H1 (cell line): ENCODE measurements at regions not wholly inside any gene's neighbourhood (a gene's known extent, or its start where the extent isn't known, plus 50 kb on each side); places are given as distances from the start of the nearest gene placed in this dataset.

ENCODE experiments used
- CBX8 ChIP-seq: fragments of 300-800, 300-1000 bp; sonication (generic); IDR thresholded peaks from 2 replicates; pipeline ENCODE4 v1.7.1; 2016; ENCODE audit warnings: low read depth, low read length, borderline replicate concordance
- EP300 ChIP-seq, 2 experiments: IDR thresholded peaks; 1 replicate in 1 of 2; 2 replicates in 1 of 2; pipeline ENCODE4 v1.6.1; 2011 to 2012; ENCODE audit warnings: low read depth in 2 of 2, low read length in 2 of 2, mild to moderate bottlenecking in 2 of 2, borderline replicate concordance in 1 of 2, inconsistent platforms in 1 of 2, moderate library complexity in 1 of 2
- KDM5A ChIP-seq: fragments of 200-600 bp; IDR thresholded peaks from 2 replicates; pipeline ENCODE4 v1.7.1; 2012; ENCODE audit warnings: mild to moderate bottlenecking, low read length, inconsistent platforms, mixed read lengths
- TF ChIP-seq, protein P1 (sequence below): fragments of 300-600 bp; sonication (generic); IDR thresholded peaks from 2 replicates; pipeline ENCODE4 v1.7.1; 2012; ENCODE audit warnings: low read length, moderate library complexity, mild to moderate bottlenecking, inconsistent platforms; ENCODE audit not compliant: insufficient replicate concordance

DNA sequence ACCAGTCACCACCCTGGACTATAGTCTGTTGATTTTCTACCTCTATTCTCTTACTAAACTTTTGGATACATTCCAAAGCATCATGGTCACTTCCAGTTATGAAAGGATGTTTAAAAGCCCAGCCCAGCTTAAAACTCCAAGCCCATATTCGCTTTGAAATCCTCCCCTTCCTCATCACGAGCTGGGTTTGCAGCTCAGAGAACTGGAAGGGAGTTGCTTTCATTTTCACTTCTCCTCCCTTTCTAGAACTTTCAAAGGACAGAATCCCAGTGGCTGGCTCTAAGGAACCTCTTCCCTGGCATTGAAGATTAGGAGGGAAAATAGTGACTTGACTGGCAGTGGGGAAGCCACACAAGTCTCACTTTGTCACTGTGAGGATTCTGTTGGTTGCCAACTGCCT is 100.1 kb upstream of the DYNLRB2 start (continued):
- TF ChIP-seq, protein P1, sequence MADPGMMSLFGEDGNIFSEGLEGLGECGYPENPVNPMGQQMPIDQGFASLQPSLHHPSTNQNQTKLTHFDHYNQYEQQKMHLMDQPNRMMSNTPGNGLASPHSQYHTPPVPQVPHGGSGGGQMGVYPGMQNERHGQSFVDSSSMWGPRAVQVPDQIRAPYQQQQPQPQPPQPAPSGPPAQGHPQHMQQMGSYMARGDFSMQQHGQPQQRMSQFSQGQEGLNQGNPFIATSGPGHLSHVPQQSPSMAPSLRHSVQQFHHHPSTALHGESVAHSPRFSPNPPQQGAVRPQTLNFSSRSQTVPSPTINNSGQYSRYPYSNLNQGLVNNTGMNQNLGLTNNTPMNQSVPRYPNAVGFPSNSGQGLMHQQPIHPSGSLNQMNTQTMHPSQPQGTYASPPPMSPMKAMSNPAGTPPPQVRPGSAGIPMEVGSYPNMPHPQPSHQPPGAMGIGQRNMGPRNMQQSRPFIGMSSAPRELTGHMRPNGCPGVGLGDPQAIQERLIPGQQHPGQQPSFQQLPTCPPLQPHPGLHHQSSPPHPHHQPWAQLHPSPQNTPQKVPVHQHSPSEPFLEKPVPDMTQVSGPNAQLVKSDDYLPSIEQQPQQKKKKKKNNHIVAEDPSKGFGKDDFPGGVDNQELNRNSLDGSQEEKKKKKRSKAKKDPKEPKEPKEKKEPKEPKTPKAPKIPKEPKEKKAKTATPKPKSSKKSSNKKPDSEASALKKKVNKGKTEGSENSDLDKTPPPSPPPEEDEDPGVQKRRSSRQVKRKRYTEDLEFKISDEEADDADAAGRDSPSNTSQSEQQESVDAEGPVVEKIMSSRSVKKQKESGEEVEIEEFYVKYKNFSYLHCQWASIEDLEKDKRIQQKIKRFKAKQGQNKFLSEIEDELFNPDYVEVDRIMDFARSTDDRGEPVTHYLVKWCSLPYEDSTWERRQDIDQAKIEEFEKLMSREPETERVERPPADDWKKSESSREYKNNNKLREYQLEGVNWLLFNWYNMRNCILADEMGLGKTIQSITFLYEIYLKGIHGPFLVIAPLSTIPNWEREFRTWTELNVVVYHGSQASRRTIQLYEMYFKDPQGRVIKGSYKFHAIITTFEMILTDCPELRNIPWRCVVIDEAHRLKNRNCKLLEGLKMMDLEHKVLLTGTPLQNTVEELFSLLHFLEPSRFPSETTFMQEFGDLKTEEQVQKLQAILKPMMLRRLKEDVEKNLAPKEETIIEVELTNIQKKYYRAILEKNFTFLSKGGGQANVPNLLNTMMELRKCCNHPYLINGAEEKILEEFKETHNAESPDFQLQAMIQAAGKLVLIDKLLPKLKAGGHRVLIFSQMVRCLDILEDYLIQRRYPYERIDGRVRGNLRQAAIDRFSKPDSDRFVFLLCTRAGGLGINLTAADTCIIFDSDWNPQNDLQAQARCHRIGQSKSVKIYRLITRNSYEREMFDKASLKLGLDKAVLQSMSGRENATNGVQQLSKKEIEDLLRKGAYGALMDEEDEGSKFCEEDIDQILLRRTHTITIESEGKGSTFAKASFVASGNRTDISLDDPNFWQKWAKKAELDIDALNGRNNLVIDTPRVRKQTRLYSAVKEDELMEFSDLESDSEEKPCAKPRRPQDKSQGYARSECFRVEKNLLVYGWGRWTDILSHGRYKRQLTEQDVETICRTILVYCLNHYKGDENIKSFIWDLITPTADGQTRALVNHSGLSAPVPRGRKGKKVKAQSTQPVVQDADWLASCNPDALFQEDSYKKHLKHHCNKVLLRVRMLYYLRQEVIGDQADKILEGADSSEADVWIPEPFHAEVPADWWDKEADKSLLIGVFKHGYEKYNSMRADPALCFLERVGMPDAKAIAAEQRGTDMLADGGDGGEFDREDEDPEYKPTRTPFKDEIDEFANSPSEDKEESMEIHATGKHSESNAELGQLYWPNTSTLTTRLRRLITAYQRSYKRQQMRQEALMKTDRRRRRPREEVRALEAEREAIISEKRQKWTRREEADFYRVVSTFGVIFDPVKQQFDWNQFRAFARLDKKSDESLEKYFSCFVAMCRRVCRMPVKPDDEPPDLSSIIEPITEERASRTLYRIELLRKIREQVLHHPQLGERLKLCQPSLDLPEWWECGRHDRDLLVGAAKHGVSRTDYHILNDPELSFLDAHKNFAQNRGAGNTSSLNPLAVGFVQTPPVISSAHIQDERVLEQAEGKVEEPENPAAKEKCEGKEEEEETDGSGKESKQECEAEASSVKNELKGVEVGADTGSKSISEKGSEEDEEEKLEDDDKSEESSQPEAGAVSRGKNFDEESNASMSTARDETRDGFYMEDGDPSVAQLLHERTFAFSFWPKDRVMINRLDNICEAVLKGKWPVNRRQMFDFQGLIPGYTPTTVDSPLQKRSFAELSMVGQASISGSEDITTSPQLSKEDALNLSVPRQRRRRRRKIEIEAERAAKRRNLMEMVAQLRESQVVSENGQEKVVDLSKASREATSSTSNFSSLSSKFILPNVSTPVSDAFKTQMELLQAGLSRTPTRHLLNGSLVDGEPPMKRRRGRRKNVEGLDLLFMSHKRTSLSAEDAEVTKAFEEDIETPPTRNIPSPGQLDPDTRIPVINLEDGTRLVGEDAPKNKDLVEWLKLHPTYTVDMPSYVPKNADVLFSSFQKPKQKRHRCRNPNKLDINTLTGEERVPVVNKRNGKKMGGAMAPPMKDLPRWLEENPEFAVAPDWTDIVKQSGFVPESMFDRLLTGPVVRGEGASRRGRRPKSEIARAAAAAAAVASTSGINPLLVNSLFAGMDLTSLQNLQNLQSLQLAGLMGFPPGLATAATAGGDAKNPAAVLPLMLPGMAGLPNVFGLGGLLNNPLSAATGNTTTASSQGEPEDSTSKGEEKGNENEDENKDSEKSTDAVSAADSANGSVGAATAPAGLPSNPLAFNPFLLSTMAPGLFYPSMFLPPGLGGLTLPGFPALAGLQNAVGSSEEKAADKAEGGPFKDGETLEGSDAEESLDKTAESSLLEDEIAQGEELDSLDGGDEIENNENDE = no peak
- TF ChIP-seq EP300 (IDR thresholded peaks at IDR 0.05; ENCODE audit: borderline replicate concordance in 1 of 2, low read depth in 2 of 2, low read length in 2 of 2) = no peak
- TF ChIP-seq CBX8 = no peak
- no peak for TF ChIP-seq KDM5A
- TF ChIP-seq, all 59 proteins: peak for 0
